B cell (primary cell): ENCODE measurements at regions not wholly inside any gene's neighbourhood (a gene's known extent, or its start where the extent isn't known, plus 50 kb on each side); places are given as distances from the start of the nearest gene placed in this dataset.

Experiments
- ATAC-seq: fragments of 200-7000 bp; cut with Tn5 transposase; one replicate; pipeline ENCODE4 v1.10.0; 2021; ENCODE audit warnings: low read depth, mild to moderate bottlenecking, moderate number of reproducible peaks, moderate library complexity
- CTCF ChIA-PET: fragments of 350-600 bp; sonication (Branson Sonifier 250); formaldehyde crosslinking; loops from one replicate; lab custom pipeline; 2021; ENCODE audit warnings: antibody characterized with exemption, inconsistent platforms; lab: Charles Lee
- POLR2A ChIA-PET: fragments of 350-600 bp; sonication (Branson Sonifier 250); formaldehyde crosslinking; loops from one replicate; lab custom pipeline; 2021; ENCODE audit warnings: antibody characterized with exemption; lab: Charles Lee
- DNase-seq: peaks from one replicate; pipeline ENCODE4 v3.0.0; 2013
- H2AFZ ChIP-seq: 2 replicates; pipeline ENCODE4 v1.6.1; 2012; ENCODE audit warnings: mild to moderate bottlenecking, low read depth, low read length; ENCODE audit not compliant: insufficient read depth, poor library complexity, severe bottlenecking
- H3K27ac ChIP-seq, 2 donors: 1 replicate in 1 of 2; 2 replicates in 1 of 2; pipeline ENCODE4 v1.5.1; 2012 to 2013; ENCODE audit warnings: low read length in 2 of 2, mild to moderate bottlenecking in 2 of 2, moderate library complexity in 1 of 2
- H3K27me3 ChIP-seq, 4 experiments: fragments of 200-600 bp in 1 of 4; sonication (generic) in 1 of 4; replicated peaks in 1 of 4; 1 replicate in 2 of 4; 2 replicates in 2 of 4; pipeline versions ENCODE4 v1.6.1 to v1.7.0; 2013 to 2016; ENCODE audit warnings: low read length in 3 of 4, mild to moderate bottlenecking in 2 of 4, mixed read lengths in 1 of 4, moderate library complexity in 1 of 4; ENCODE audit not compliant: insufficient read depth in 4 of 4, control insufficient read depth in 3 of 4; ENCODE audit errors: control extremely low read depth in 1 of 4
- H3K36me3 ChIP-seq, 2 experiments: replicated peaks in 1 of 2; 1 replicate in 1 of 2; 2 replicates in 1 of 2; pipeline versions ENCODE4 v1.6.1 to v1.7.1; 2013; ENCODE audit warnings: low read length in 1 of 2; ENCODE audit not compliant: insufficient read depth in 2 of 2, control insufficient read depth in 1 of 2; ENCODE audit errors: control extremely low read depth in 1 of 2, extremely low read depth in 1 of 2
- H3K4me1 ChIP-seq, 2 donors: fragments of 200-600 bp in 1 of 2; sonication (generic) in 1 of 2; 1 replicate in 1 of 2; 2 replicates in 1 of 2; pipeline versions ENCODE4 v1.5.1 to v1.6.1; 2013 to 2017; ENCODE audit warnings: low read length in 2 of 2; ENCODE audit not compliant: control insufficient read depth in 2 of 2, insufficient read depth in 2 of 2
- H3K4me2 ChIP-seq: replicated peaks from 2 replicates; pipeline ENCODE3; 2012; ENCODE audit warnings: mild to moderate bottlenecking, low read depth, low read length; ENCODE audit not compliant: poor library complexity, severe bottlenecking
- H3K4me3 ChIP-seq, 5 experiments: fragments of 200-600 bp in 1 of 5; sonication (generic) in 1 of 5; 1 replicate in 3 of 5; 2 replicates in 2 of 5; pipeline versions ENCODE4 v1.5.1 to v1.7.0; 2011 to 2016; ENCODE audit warnings: low read length in 4 of 5, mild to moderate bottlenecking in 4 of 5, low read depth in 2 of 5, control low read depth in 1 of 5, moderate library complexity in 1 of 5; ENCODE audit not compliant: insufficient read depth in 1 of 5; ENCODE audit errors: control extremely low read depth in 1 of 5, extremely low read depth in 1 of 5
- H3K79me2 ChIP-seq: fragments of 200-600 bp; sonication (generic); one replicate; pipeline ENCODE4 v1.6.0; 2016; ENCODE audit warnings: low read length; ENCODE audit not compliant: control insufficient read depth, insufficient read depth
- H3K9ac ChIP-seq: fragments of 200-600 bp; sonication (generic); 2 replicates; pipeline ENCODE4 v1.6.1; 2017; ENCODE audit warnings: mild to moderate bottlenecking, low read length, moderate library complexity
- H3K9me3 ChIP-seq, 3 donors: one replicate each; pipeline versions ENCODE4 v1.6.1 to v1.7.1; 2013; ENCODE audit warnings: low read length in 2 of 3; ENCODE audit not compliant: control insufficient read depth in 2 of 3, insufficient read depth in 1 of 3; ENCODE audit errors: control extremely low read depth in 1 of 3
- H4K20me1 ChIP-seq: 2 replicates; pipeline ENCODE4 v1.6.0; 2012; ENCODE audit warnings: mild to moderate bottlenecking, low read length; ENCODE audit not compliant: insufficient read depth, control insufficient read depth, poor library complexity, severe bottlenecking
- H3K27ac Mint-ChIP-seq: one replicate; pipeline ENCODE4 v1.8.0; 2021; ENCODE audit warnings: mixed read lengths
- H3K27me3 Mint-ChIP-seq: one replicate; pipeline ENCODE4 v1.8.0; 2021; ENCODE audit warnings: mixed read lengths
- H3K4me1 Mint-ChIP-seq: one replicate; pipeline ENCODE4 v1.8.0; 2021; ENCODE audit warnings: mixed read lengths
- H3K4me3 Mint-ChIP-seq: one replicate; pipeline ENCODE4 v1.8.0; 2021; ENCODE audit warnings: mixed read lengths
- H3K9me3 Mint-ChIP-seq: one replicate; pipeline ENCODE4 v1.8.0; 2022; ENCODE audit warnings: mixed read lengths; ENCODE audit not compliant: insufficient read depth
- CTCF ChIP-seq: fragments of 200-600 bp; IDR thresholded peaks from one replicate; pipeline ENCODE4 v1.8.0; 2022; ENCODE audit warnings: antibody characterized with exemption, mild to moderate bottlenecking
- EZH2 ChIP-seq: IDR thresholded peaks from 2 replicates; pipeline ENCODE4 v1.6.1; 2012; ENCODE audit warnings: borderline replicate concordance, low read depth, mild to moderate bottlenecking, moderate library complexity, low read length; ENCODE audit not compliant: insufficient read depth, poor library complexity, severe bottlenecking
- WGBS: methylation state at CpG from one replicate; pipeline ENCODE4 v1.1.5; 2013; ENCODE audit warnings: missing lambda C conversion rate; ENCODE audit not compliant: insufficient coverage; 5-methylcytosine and 5-hydroxymethylcytosine counted together
- intact Hi-C: fragments of 100-400 bp; cut with micrococcal nuclease; formaldehyde crosslinking; loops from one replicate; pipeline ENCODE4 v1.10.0; 2022

DNA sequence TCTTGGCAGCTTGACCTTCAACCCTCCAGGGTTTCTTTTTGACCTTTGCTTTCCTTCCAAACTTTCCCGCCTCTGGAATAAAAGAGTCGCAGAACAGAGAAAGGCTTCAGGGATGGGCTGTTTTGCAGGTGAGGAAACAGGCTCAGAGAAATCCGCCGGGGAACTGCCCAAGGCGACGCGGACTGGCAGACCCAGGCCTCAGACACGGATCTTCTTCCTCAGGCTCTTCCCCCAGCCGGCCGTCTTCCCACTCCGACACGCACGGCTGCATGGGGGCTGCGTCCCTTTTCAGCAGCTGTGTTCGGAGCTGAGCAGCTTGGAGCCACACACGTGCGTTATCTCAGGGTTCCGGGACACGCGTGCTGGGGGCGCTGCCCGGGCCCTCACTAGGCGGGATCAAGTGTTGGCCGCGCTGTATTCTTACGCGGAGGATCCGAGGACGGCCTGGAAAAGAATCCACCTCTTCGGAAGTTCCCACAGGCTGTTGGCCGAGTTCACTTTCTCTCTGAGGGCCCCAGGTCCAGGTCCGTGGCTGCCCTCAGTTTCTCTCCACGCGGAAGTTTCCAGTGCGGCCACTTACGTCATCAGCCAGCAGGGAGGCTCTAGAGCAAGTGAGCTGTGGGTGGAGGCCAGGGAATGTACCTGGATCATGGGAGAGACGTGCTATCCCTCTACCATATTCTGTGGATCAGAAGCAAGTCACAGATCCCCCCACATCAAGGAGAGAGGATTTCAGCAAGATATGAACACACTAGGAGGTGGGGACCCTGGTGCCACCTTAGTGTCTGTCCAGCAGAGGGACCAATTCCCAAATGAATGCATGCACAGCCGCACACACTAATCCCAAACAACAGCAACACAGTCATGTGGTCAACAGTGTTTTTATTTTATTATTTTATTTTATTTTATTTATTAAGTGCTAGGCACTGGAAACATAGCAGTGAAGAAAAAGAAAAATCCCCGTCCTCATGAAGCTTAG lies 100.4 kb downstream of the ING1 start:
- intact Hi-C loops = no loop called here
- ATAC-seq = no peak
- WGBS = 95% methylated on average over 29 of the region's 39 CpGs

More for the DNA sequence above, 100.4 kb downstream of the ING1 start:
- DNase-seq = no peak
- TF ChIP-seq EZH2 = no peak
- TF ChIP-seq CTCF = no peak
- Histone ChIP-seq H3K79me2 (no peaks in the 10 kb centered on the region), H3K36me3 (no peaks in the 10 kb centered on the region), H2AFZ (no peak overlapping the region), H3K4me2 (no peak overlapping the region), H3K27ac (no peak overlapping the region), H3K27me3 (peaks cover 0 to 29% (median 11%) of the 10 kb centered on the region in 4 experiments), H3K9me3 (peaks cover 0 to 8% (median 0%) of the 10 kb centered on the region in 3 donors), H3K4me1 (peaks cover 0 to 6% of the 10 kb centered on the region in 2 donors), H4K20me1 (no peaks in the 10 kb centered on the region), H3K4me3 (no peak overlapping the region), H3K9ac (no peak overlapping the region)
- Mint-ChIP-seq H3K27me3 (peaks cover 34% of the 10 kb centered on the region), H3K4me3 (no peak overlapping the region), H3K27ac (no peak overlapping the region), H3K4me1 (peaks cover 7% of the 10 kb centered on the region), H3K9me3 (no peaks in the 10 kb centered on the region)
- ChIA-PET POLR2A (no interaction called here), CTCF (interaction anchor here (5.6 kb wide), 1 partner anchor 168 kb away, joined by 64 read pairs; no protein-coding TSS in a partner anchor)
